ENCODE measurements at regions not wholly inside any gene's neighbourhood (a gene's known extent, or its start where the extent isn't known, plus 50 kb on each side); places are given as distances from the start of the nearest gene placed in this dataset.

DNA sequence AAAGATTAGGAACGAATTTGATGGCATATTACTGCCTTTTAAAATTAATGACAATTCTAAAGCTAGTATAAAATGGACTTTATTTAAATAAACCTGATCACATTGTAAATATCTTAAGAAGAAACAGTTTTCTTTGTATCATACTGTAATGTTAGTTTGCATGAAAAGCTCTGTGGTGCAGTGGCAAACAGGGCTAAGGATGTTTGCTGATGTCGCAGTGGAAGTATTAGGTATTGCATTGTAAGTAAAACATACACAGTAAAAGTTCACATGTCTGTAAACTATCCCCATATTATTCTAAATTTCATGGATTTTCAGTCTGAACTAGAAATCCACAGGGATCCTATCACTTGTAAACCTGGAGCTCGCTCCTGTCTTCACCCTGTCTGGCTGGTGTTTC, 252.6 kb upstream of the ZNF32 start:
- Histone ChIP-seq H3K27ac (ENCODE audit: low read depth in 2 of 2, low read length in 1 of 2) (no peak overlapping the region), H3K27me3 (ENCODE audit: insufficient read depth) (no peaks in the 10 kb centered on the region), H3K9me3 (no peaks in the 10 kb centered on the region), H3K9ac (no peak overlapping the region), H3K4me3 (ENCODE audit: low read depth in 2 of 2, low read length in 1 of 2) (no peak overlapping the region), H3F3A (replicated peaks; ENCODE audit: insufficient read depth) (no peaks in the 10 kb centered on the region), H2AFZ (ENCODE audit: low read depth) (no peak overlapping the region), H3K4me2 (no peak overlapping the region), H3K9me2 (no peaks in the 10 kb centered on the region), H4K20me1 (ENCODE audit: insufficient read depth) (no peaks in the 10 kb centered on the region), H3K4me1 (ENCODE audit: control insufficient read depth in 1 of 2, insufficient read depth in 2 of 2, low read depth in 1 of 2, low read length in 1 of 2) (peaks cover 0 to 33% of the 10 kb centered on the region in 2 experiments; a peak in 2 of 4 replicates), H3K36me3 (replicated peaks in 1 of 2; ENCODE audit: control insufficient read depth in 1 of 2, insufficient read depth in 2 of 2, low read length in 1 of 2) (no peaks in the 10 kb centered on the region), H3K79me2 (ENCODE audit: insufficient read depth) (no peaks in the 10 kb centered on the region)
- WGBS (ENCODE audit: low lambda C conversion rate), result 48% methylated on average over 3 of the region's 3 CpGs
- TF ChIP-seq TEAD4 (IDR thresholded peaks at IDR 0.05; ENCODE audit: borderline replicate concordance, insufficient read depth) (no peak), FOSL2 (IDR thresholded peaks at IDR 0.05; ENCODE audit: borderline replicate concordance, low read depth) (no peak)
- TF ChIP-seq, protein P1, sequence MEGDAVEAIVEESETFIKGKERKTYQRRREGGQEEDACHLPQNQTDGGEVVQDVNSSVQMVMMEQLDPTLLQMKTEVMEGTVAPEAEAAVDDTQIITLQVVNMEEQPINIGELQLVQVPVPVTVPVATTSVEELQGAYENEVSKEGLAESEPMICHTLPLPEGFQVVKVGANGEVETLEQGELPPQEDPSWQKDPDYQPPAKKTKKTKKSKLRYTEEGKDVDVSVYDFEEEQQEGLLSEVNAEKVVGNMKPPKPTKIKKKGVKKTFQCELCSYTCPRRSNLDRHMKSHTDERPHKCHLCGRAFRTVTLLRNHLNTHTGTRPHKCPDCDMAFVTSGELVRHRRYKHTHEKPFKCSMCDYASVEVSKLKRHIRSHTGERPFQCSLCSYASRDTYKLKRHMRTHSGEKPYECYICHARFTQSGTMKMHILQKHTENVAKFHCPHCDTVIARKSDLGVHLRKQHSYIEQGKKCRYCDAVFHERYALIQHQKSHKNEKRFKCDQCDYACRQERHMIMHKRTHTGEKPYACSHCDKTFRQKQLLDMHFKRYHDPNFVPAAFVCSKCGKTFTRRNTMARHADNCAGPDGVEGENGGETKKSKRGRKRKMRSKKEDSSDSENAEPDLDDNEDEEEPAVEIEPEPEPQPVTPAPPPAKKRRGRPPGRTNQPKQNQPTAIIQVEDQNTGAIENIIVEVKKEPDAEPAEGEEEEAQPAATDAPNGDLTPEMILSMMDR (IDR thresholded peaks at IDR 0.05), result peak; percentile 26
- no peak for DNase-seq
- CTCF ChIA-PET, result interaction anchor here (0.7 to 2.5 kb wide), 6 partner anchors 9 to 211 kb away, joined by 3 to 9 read pairs (median 4); no protein-coding TSS in a partner anchor
- POLR2A ChIA-PET, result no interaction called here

- H3K9me2 ChIP-seq, result no peaks in the 10 kb centered on the region
- H3K9ac ChIP-seq, result no peak overlapping the region
- H3K79me2 ChIP-seq (ENCODE audit: insufficient read depth), result no peaks in the 10 kb centered on the region
- POLR2A ChIA-PET, result no interaction called here
- no peaks in the 10 kb centered on the region for H3F3A ChIP-seq (replicated peaks; ENCODE audit: insufficient read depth)
- no peak for DNase-seq
- TF ChIP-seq JUND (IDR thresholded peaks at IDR 0.05), result no peak
- TF ChIP-seq, protein P2, sequence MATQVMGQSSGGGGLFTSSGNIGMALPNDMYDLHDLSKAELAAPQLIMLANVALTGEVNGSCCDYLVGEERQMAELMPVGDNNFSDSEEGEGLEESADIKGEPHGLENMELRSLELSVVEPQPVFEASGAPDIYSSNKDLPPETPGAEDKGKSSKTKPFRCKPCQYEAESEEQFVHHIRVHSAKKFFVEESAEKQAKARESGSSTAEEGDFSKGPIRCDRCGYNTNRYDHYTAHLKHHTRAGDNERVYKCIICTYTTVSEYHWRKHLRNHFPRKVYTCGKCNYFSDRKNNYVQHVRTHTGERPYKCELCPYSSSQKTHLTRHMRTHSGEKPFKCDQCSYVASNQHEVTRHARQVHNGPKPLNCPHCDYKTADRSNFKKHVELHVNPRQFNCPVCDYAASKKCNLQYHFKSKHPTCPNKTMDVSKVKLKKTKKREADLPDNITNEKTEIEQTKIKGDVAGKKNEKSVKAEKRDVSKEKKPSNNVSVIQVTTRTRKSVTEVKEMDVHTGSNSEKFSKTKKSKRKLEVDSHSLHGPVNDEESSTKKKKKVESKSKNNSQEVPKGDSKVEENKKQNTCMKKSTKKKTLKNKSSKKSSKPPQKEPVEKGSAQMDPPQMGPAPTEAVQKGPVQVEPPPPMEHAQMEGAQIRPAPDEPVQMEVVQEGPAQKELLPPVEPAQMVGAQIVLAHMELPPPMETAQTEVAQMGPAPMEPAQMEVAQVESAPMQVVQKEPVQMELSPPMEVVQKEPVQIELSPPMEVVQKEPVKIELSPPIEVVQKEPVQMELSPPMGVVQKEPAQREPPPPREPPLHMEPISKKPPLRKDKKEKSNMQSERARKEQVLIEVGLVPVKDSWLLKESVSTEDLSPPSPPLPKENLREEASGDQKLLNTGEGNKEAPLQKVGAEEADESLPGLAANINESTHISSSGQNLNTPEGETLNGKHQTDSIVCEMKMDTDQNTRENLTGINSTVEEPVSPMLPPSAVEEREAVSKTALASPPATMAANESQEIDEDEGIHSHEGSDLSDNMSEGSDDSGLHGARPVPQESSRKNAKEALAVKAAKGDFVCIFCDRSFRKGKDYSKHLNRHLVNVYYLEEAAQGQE (IDR thresholded peaks at IDR 0.05; ENCODE audit: low read depth, low read length), result no peak
- no peak for TF ChIP-seq MEF2A (IDR thresholded peaks at IDR 0.05; ENCODE audit: borderline replicate concordance, low read depth)
- TF ChIP-seq SMC3 (IDR thresholded peaks at IDR 0.05; ENCODE audit: low read depth, low read length), result no peak
- TF ChIP-seq, protein P3, sequence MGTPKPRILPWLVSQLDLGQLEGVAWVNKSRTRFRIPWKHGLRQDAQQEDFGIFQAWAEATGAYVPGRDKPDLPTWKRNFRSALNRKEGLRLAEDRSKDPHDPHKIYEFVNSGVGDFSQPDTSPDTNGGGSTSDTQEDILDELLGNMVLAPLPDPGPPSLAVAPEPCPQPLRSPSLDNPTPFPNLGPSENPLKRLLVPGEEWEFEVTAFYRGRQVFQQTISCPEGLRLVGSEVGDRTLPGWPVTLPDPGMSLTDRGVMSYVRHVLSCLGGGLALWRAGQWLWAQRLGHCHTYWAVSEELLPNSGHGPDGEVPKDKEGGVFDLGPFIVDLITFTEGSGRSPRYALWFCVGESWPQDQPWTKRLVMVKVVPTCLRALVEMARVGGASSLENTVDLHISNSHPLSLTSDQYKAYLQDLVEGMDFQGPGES (IDR thresholded peaks at IDR 0.05; ENCODE audit: low read depth, low read length), result no peak
- no peak for TF ChIP-seq NFIC (IDR thresholded peaks at IDR 0.05; ENCODE audit: borderline replicate concordance)
- no peak for TF ChIP-seq TAF1 (IDR thresholded peaks at IDR 0.05; ENCODE audit: borderline replicate concordance, low read depth, low read length)
- no peak for TF ChIP-seq RFX5 (IDR thresholded peaks at IDR 0.05; ENCODE audit: low read length)
- no peak for TF ChIP-seq USF2 (IDR thresholded peaks at IDR 0.05; ENCODE audit: borderline replicate concordance, low read depth, low read length)
- WGBS (ENCODE audit: low lambda C conversion rate), result 59% methylated on average over 6 of the region's 6 CpGs
- H3K9me3 ChIP-seq, result no peaks in the 10 kb centered on the region
- CTCF ChIA-PET, result interaction anchor here (0.6 to 2.5 kb wide), 5 partner anchors 9 to 211 kb away, joined by 3 to 9 read pairs (median 3); no protein-coding TSS in a partner anchor
- H3K36me3 ChIP-seq (replicated peaks in 1 of 2; ENCODE audit: control insufficient read depth in 1 of 2, insufficient read depth in 2 of 2, low read length in 1 of 2), result no peaks in the 10 kb centered on the region
- H3K27me3 ChIP-seq (ENCODE audit: insufficient read depth), result no peaks in the 10 kb centered on the region
- H2AFZ ChIP-seq (ENCODE audit: low read depth), result no peak overlapping the region
- no peak overlapping the region for H3K4me3 ChIP-seq (ENCODE audit: low read depth in 2 of 2, low read length in 1 of 2)
- H3K4me2 ChIP-seq, result no peak overlapping the region
- no peak overlapping the region for H3K27ac ChIP-seq (ENCODE audit: low read depth in 2 of 2, low read length in 1 of 2)
- no peaks in the 10 kb centered on the region for H4K20me1 ChIP-seq (ENCODE audit: insufficient read depth)
- H3K4me1 ChIP-seq (ENCODE audit: control insufficient read depth in 1 of 2, insufficient read depth in 2 of 2, low read depth in 1 of 2, low read length in 1 of 2), result peaks cover 0 to 28% of the 10 kb centered on the region in 2 experiments; a peak in 2 of 4 replicates
These were observed 251.9 kb upstream of the ZNF32 start for GRCh38 chr10:43900571-43900970.
